GM21515 (cell line): ENCODE measurements at regions not wholly inside any gene's neighbourhood (a gene's known extent, or its start where the extent isn't known, plus 50 kb on each side); places are given as distances from the start of the nearest gene placed in this dataset.

Experiments used
- ATAC-seq: cut with Tn5 transposase; IDR thresholded peaks from one replicate; pipeline ENCODE4 v1.9.1; 2021; ENCODE audit not compliant: unreplicated experiment

GRCh38 chr2:156099382-156099781 is 233.1 kb downstream of the NR4A2 start:
- ATAC-seq = no peak

GRCh38 chr2:156098506-156098905 is 234.0 kb downstream of the NR4A2 start:
- ATAC-seq = no peak

GRCh38 chr2:156088587-156088986 is 243.9 kb downstream of the NR4A2 start:
- no peak for ATAC-seq

GRCh38 chr2:156087875-156088274 is 244.6 kb downstream of the NR4A2 start:
- no peak for ATAC-seq

- ATAC-seq = no peak
Observed at GRCh38 chr2:156083763-156084493, 248.6 kb downstream of the NR4A2 start.

- no peak for ATAC-seq
Observed at GRCh38 chr2:156079845-156080244, 252.7 kb downstream of the NR4A2 start.

GRCh38 chr2:156077041-156077742 is 255.3 kb downstream of the NR4A2 start:
- ATAC-seq = no peak

- ATAC-seq = no peak
Observed at GRCh38 chr2:156065912-156066311, 266.6 kb downstream of the NR4A2 start.

GRCh38 chr2:156064540-156064939 is 268.0 kb downstream of the NR4A2 start:
- ATAC-seq = no peak

GRCh38 chr2:156057647-156058046 is 274.9 kb downstream of the NR4A2 start:
- ATAC-seq = no peak

GRCh38 chr2:156054983-156055382 is 277.5 kb downstream of the NR4A2 start:
- no peak for ATAC-seq

GRCh38 chr2:156046900-156047299 is 285.6 kb downstream of the NR4A2 start:
- no peak for ATAC-seq

- no peak for ATAC-seq
Observed at GRCh38 chr2:156042895-156043294, 289.6 kb downstream of the NR4A2 start.

- ATAC-seq = no peak
Observed at GRCh38 chr2:156038021-156038420, 294.5 kb downstream of the NR4A2 start.

GRCh38 chr2:156037482-156037881 is 295.0 kb downstream of the NR4A2 start:
- no peak for ATAC-seq

- no peak for ATAC-seq
Observed at GRCh38 chr2:156031121-156031520, 301.4 kb downstream of the NR4A2 start.

- ATAC-seq = peak; percentile 60
Observed at GRCh38 chr2:156023229-156023869, 309.2 kb downstream of the NR4A2 start.

- ATAC-seq = no peak
Observed at GRCh38 chr2:156021146-156022040, 311.1 kb downstream of the NR4A2 start.

- ATAC-seq = no peak
Observed at GRCh38 chr2:156019341-156019740, 313.2 kb downstream of the NR4A2 start.

- ATAC-seq = no peak
Observed at GRCh38 chr2:156017341-156017885, 315.1 kb downstream of the NR4A2 start.

- ATAC-seq = no peak
Observed at GRCh38 chr2:156009293-156009692, 323.2 kb downstream of the NR4A2 start.
